ENCODE measurements at regions not wholly inside any gene's neighbourhood (a gene's known extent, or its start where the extent isn't known, plus 50 kb on each side); places are given as distances from the start of the nearest gene placed in this dataset.
"Not testable (repeated sequence)": the region's sequence is repeated elsewhere in the genome, so short reads cannot be mapped to it uniquely, and the experiment has no call there.

DNA sequence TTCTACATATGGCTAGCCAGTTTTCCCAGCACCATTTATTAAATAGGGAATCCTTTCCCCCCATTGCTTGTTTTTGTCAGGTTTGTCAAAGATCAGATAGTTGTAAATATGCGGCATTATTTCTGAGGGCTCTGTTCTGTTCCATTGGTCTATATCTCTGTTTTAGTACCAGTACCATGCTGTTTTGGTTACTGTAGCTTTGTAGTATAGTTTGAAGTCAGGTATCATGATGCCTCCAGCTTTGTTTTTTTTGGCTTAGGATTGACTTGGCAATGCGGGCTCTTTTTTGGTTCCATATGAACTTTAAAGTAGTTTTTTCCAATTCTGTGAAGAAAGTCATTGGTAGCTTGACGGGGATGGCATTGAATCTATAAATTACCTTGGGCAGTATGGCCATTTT lies 60.0 kb upstream of the GPC3 start:
- not testable (repeated sequence) for DNase-seq (ENCODE audit: low spot score)

- DNase-seq (ENCODE audit: low spot score) = not testable (repeated sequence)
Measured at GRCh38 chrX:134067107-134067506, 81.7 kb upstream of the GPC3 start.

DNA sequence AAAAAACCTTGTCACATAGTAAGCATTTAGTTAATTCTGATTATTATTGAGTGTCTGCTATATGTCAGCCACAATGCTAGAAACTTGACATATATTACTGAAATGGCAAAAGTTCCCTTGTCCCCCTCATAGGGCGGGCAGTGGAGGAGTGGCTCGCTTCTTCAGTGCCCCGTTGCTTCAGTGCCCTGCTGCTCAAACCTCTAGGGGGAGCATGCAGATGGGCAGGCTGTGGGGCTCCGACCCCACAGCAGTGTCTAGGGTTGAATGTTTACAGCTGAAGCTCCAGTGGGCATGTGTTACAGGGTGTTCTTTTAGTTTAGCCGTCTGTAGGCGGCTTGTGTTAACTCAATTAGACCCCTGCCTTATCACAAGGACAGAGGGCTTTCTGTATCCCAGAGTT lies 86.5 kb upstream of the GPC3 start:
- DNase-seq (ENCODE audit: low spot score) = not testable (repeated sequence)

- DNase-seq (ENCODE audit: low spot score) = no peak
Measured at GRCh38 chrX:134073341-134073740, 87.9 kb upstream of the GPC3 start.

GRCh38 chrX:134074151-134074550 lies 88.8 kb upstream of the GPC3 start:
- DNase-seq (ENCODE audit: low spot score) = no peak

- DNase-seq (ENCODE audit: low spot score) = no peak
Measured at GRCh38 chrX:134075894-134076718, 90.7 kb upstream of the GPC3 start.

- no peak for DNase-seq (ENCODE audit: low spot score)
Measured at GRCh38 chrX:134095366-134095765, 110.0 kb upstream of the GPC3 start.

DNA sequence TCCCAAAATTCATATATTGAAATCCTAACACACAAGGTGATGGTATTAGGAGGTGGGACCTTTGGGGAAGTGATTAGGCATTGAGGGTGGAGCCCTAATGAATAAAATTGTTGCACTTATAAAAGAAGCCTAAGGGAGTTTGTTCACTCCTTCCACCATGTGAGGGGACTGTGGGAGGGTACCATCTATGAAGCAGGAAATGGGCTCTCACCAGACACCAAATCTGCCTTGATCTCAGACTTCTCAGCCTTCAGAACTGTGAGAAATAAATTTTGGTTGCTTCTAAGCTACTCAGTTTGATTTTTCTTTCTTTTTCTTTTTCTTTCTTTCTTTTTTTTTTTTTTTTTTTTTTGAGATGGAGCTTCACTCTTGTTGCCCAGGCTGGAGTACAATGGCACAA lies 116.2 kb upstream of the GPC3 start:
- no peak for DNase-seq (ENCODE audit: low spot score)

GRCh38 chrX:134115270-134115669 lies 121.7 kb upstream of the CCDC160 start:
- peak; percentile 2 for DNase-seq (ENCODE audit: low spot score)

- no peak for DNase-seq (ENCODE audit: low spot score)
Measured at GRCh38 chrX:134137341-134137740, 99.6 kb upstream of the CCDC160 start.

- no peak for DNase-seq (ENCODE audit: low spot score)
Measured at GRCh38 chrX:134139090-134139489, 97.9 kb upstream of the CCDC160 start.

DNA sequence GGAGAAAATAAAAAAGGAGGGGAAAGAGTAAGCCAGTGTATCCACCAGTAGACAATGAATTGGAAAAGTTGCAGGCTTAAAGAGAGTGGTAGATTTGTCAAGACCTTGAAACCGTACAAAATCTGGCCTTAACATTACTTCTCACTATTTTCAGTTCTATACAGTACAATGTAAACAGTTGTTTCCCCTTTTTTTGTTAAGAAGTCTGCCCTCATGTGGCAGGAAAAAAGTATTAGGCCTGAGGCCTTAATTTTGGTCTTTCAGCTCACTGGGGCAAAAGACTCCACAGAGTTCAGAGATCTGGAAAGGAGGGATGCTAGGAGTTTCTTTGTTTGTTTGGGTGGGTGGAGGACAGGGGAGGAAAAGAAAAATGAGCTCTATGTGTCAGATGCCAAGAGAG lies 92.8 kb upstream of the CCDC160 start:
- DNase-seq (ENCODE audit: low spot score) = peak; percentile 52

DNA sequence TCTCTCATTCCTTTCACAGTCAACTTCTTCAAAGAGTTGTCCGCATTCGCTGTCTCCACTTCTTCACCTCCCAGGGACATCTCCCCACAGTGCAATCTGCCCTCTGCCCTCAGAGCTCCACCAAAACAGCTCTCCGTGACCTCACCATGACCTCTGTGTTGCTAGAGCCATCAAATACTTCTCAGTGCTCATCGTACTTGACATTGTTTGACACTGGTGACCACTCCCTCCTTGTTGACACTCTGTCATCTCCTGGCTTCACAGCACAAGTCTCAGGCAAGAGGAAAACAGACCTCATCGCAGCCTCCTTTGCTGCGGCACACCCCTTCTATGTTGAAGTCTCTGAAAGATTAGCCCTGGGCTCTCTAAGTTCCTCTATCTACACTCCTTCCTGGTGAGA lies 90.5 kb upstream of the CCDC160 start:
- no peak for DNase-seq (ENCODE audit: low spot score)

- no peak for DNase-seq (ENCODE audit: low spot score)
Measured at GRCh38 chrX:134148172-134148692, 88.8 kb upstream of the CCDC160 start.

DNA sequence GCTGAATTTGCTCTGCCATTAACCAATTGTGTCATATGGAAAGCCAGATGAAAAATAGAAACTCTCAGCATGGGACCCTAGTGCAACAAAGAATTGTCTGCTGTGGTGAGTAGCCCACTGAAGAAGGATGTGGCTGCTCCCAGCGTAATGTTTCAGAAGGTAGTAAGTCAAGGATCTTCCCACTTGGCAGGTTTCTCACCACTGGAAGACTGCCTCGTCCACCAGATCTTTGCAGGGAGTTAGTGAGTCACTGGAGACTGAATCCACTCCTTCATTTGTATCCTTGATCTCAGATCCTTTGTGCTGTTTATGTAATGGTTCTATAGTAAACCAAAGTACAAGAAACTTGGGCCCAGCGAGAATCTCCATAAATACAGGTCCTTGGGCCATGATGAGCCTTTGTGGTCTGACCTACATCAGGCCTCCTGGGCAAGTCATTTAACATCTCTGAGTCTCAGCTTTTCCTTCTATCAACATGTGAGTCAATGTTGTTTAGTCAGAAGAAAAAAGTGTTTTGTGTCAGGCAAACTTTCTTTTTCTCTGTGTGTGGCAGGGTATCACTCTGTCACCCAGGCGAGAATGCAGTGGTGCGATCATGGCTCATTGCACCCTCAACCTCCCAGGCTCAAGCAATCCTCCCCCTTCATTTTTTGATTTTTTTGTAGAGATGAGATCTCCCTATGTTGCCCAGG lies 78.0 kb upstream of the CCDC160 start:
- no peak for DNase-seq (ENCODE audit: low spot score)

- DNase-seq (ENCODE audit: low spot score) = no peak
Measured at GRCh38 chrX:134161162-134161561, 75.8 kb upstream of the CCDC160 start.

DNA sequence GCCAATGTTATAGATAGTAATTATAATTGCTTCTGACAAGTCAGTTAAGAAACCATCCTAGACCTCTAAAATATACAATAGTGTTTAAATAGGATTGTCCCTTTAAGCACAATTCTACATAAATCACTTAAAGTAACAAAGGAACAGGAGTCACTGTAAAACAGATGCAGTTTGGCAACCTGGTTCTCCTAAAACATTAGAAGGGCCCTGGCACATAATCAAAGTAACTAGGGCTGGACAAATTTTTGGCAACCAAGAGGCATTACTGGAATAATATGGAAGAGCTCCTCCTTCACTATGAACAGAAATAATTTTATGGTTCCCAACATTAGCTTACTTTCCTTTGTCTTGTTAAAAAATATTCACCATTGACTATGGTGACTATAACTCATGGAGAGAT lies 75.0 kb upstream of the CCDC160 start:
- DNase-seq (ENCODE audit: low spot score) = no peak

DNA sequence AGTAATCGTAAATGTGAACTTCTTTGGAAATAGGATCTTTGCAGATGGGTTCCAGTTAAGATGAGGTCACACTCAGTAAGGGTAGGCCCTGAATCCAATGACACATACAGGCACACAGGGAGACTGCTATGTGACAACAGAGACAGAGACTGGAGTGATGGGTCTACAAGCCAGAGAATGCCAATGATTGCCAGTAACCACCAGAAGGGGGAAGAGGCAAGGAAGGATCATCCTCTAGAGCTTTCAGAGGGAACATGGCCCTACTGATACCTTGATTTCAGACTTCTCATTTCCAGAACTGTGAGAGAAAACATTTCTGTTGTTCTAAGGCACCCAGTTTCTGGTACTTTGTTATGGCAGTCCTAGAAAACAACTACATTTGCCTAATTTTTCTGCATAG lies 73.1 kb upstream of the CCDC160 start:
- no peak for DNase-seq (ENCODE audit: low spot score)

DNA sequence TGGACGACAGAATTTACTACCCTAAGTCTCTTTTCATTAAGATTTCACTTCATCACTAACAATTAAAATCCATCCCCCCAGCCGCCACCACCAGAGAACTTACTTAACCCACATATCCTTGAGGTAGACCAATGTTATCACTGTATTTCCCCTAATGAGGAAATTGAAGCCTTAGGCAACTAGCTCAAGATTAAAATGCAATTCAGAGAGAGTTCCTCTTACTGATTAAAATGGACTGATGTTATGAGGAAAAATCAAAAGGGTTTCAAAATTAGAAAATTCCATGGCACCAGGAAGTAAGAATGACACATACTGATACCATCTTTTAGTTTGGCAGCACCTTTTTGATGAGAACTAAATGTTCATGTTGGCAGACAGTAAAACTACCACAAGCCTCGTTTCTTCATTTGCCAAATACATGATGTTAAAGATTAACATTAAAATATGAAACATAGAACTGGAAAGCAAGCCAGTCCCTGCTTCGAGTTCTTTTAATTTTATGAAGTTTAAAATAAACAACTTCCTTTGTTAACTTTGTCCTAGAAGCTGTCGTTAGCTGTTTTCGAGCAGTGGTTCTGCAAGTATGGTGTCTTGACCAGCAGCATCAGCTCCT lies 69.3 kb upstream of the CCDC160 start:
- DNase-seq (ENCODE audit: low spot score) = peak; percentile 39

- DNase-seq (ENCODE audit: low spot score) = no peak
Measured at GRCh38 chrX:134171661-134172587, 65.1 kb upstream of the CCDC160 start.

GRCh38 chrX:134172588-134173259 lies 64.3 kb upstream of the CCDC160 start:
- no peak for DNase-seq (ENCODE audit: low spot score)
